Astrocyte of the spinal cord (primary cell): ENCODE measurements at regions not wholly inside any gene's neighbourhood (a gene's known extent, or its start where the extent isn't known, plus 50 kb on each side); places are given as distances from the start of the nearest gene placed in this dataset.
A peak's percentile ranks its signal among the peaks of the same experiment; 100 is the strongest.

Experiments
- DNase-seq: peaks from one replicate; pipeline ENCODE4 v3.0.0; 2011; ENCODE audit warnings: low read depth, low spot score
- H3K4me3 ChIP-seq: 2 replicates; pipeline ENCODE4 v1.5.1; 2011; ENCODE audit warnings: low read depth, mild to moderate bottlenecking, low read length, moderate library complexity
- in situ Hi-C: cut with HindIII; loops from 2 replicates; pipeline ENCODE4 v1.10.0; 2017; ENCODE audit warnings: low sequenced_read_pairs
- TF ChIP-seq, protein P1 (sequence below): IDR thresholded peaks from 2 replicates; pipeline ENCODE4 v1.5.1; 2012; ENCODE audit warnings: low read depth, mild to moderate bottlenecking, low read length, inconsistent platforms

DNA sequence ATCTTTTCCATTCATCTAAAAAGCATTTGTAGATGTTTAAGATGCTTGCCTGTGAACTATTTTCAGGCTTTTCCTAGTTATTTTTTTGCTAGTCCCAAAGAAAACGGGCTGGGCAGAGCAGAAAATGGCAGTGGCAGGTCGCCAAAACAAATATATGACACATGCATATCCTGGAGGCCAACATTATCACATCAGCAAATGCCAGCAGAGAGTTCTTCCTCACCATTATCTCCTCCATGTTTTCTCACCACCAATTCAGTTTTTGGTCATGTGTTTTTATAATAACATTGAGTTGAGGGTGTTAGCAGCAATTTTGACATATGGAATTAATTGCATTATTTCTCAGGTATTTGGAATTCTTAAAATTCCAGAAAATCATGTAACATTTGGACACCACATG is 97.9 kb upstream of the EOLA2 start:
- peak; percentile 57 for DNase-seq
- TF ChIP-seq, protein P1, sequence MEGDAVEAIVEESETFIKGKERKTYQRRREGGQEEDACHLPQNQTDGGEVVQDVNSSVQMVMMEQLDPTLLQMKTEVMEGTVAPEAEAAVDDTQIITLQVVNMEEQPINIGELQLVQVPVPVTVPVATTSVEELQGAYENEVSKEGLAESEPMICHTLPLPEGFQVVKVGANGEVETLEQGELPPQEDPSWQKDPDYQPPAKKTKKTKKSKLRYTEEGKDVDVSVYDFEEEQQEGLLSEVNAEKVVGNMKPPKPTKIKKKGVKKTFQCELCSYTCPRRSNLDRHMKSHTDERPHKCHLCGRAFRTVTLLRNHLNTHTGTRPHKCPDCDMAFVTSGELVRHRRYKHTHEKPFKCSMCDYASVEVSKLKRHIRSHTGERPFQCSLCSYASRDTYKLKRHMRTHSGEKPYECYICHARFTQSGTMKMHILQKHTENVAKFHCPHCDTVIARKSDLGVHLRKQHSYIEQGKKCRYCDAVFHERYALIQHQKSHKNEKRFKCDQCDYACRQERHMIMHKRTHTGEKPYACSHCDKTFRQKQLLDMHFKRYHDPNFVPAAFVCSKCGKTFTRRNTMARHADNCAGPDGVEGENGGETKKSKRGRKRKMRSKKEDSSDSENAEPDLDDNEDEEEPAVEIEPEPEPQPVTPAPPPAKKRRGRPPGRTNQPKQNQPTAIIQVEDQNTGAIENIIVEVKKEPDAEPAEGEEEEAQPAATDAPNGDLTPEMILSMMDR, result no peak
- H3K4me3 ChIP-seq, result no peak overlapping the region
- in situ Hi-C loops, result no loop called here

DNA sequence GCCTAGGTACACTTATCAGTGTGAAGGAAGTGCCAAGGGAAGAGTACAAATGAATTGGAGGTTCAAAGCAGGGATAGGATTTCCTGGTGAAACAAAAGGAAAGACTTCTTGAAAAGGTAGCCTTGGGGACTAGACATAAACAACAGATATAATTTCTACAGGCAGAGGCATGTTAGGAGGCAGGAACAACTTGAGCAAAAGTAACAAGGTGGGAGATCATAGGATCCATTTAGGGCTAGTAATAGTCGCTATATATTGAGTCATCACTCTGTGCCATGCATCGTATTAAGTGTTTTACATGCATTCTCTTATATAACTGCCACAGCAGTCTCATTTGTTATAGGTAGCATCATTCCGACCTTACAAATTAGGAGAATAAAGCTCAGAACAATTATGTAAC is 98.3 kb upstream of the EOLA2 start:
- H3K4me3 ChIP-seq, result no peak overlapping the region
- TF ChIP-seq, protein P1, result no peak
- in situ Hi-C loops, result no loop called here
- DNase-seq, result no peak

DNA sequence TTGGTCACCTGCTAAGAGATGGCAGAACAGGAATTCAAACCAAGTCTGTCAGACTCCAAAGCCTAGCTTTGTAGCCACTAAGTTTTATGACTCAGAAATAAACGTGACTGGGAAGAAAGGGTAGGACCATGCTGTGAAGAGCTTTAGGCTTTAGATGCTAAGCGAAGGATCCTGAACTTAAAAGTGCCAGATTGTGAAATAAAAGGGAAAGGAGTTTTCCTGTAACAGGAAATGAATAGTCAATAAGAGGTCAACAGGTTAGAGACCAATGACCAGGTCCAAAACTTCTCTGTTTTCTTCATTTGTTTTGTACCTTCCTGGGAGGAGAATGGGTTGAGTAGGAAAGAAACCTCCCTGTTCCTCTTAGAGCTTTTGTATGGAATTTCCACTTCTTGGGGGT is 98.8 kb upstream of the EOLA2 start:
- in situ Hi-C loops, result no loop called here
- peak; percentile 27 for DNase-seq
- TF ChIP-seq, protein P1, result no peak
- H3K4me3 ChIP-seq, result no peak overlapping the region

DNA sequence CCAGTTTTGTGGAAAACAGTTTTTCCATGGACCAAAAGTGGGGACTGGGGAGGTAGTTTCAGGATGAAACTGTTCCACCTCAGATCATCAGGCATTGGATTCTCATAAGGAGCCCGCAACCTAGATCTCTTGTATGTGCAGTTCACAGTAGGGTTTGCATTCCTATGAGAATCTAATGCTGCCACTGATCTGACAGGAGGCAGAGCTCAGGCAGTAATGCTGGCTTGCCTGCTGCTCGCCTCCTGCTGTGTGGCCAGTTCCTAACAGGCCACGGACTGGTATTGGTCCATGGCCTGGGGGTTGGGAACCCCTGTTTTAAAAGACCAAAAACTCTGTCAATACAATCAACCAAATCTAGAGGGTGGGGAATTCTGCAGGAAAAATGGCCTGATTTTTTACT is 100.0 kb upstream of the EOLA2 start:
- TF ChIP-seq, protein P1, result no peak
- no peak overlapping the region for H3K4me3 ChIP-seq
- in situ Hi-C loops, result no loop called here

DNA sequence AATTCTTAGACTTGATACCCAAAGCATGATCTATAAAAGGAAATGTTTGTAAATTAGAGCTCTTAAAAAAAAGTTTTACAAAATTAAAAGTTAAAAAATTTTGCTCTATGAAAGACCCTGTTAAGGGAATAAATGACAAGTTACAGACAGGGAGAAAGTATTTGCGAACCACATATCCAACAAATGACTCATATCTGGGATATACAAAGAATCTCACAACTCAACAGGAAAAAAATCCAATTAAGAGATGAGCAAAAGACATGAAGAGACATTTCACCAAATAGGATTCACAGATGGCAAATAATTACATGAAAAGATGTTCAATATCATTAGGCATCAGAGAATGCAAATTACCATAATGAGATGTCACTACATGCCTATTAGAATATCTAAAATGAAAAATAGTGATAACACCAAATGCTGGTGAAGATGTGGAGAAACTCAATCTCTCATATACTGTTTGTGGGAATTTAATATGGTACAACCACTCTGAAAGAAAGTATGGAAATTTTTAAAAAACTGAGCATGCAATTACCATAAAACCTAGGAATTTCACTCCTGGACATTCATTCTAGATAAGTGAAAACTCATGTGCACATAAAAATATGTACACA is 100.8 kb upstream of the EOLA2 start:
- no peak overlapping the region for H3K4me3 ChIP-seq
- no peak for DNase-seq
- in situ Hi-C loops, result no loop called here
- TF ChIP-seq, protein P1, result no peak

More for the DNA sequence above, 100.0 kb upstream of the EOLA2 start:
- DNase-seq, result no peak

DNA sequence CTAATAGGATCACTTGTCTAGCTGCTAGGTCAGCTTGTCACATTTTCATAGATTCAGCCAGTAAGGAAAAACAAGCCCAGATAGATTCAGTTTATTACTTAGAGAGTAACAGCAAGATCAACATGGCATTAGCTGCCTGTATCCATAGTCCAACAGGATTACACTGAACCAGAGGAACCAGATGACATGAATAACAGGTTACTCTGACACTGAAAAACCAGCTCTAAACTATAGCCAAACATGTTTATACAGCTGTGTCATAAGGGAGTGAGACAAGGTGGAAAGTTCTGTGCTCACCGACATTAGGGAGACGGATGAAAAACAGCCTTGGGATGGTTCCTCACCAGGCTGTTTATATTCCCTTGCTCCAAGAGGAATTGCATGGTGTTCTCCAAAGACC is 102.9 kb upstream of the EOLA2 start:
- in situ Hi-C loops, result no loop called here
- TF ChIP-seq, protein P1, result no peak
- no peak for DNase-seq
- H3K4me3 ChIP-seq, result no peak overlapping the region

DNA sequence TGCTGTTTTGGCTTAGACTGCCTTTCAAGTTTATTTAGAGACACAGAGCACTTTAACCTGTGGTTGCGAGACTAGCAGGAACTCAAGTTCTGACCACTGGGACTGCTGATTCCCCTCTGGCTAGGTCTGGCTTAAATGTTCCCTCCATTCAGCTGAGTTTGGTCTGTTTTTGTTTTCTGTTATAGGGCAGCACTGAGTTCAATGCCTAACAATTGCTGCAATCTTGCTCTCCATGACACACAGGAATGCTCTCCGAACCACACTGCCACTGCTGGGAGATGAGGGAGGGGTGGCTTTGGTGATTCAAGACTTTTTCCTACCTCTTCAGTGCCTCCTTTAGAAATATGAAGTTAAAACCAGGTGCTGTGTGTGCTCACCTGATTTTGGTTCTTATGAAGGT is 106.3 kb upstream of the EOLA2 start:
- in situ Hi-C loops, result no loop called here
- no peak overlapping the region for H3K4me3 ChIP-seq
- TF ChIP-seq, protein P1, result no peak
- no peak for DNase-seq
